Motor neuron (in vitro differentiated cells): ENCODE measurements at regions not wholly inside any gene's neighbourhood (a gene's known extent, or its start where the extent isn't known, plus 50 kb on each side); places are given as distances from the start of the nearest gene placed in this dataset.

Experiments
- ATAC-seq, 8 experiments: fragments of 200-7000 bp; cut with Tn5 transposase; replicated peaks in 6 of 8; 2 replicates each; pipeline ENCODE4 v1.8.0; 2021; ENCODE audit warnings: mild to moderate bottlenecking in 8 of 8, moderate library complexity in 8 of 8
- H3K27ac ChIP-seq, 2 donors: fragments of 250-450 bp; sonication (Bioruptor Pico); 2 replicates each; pipeline ENCODE4 v1.9.0; 2021; ENCODE audit warnings: antibody characterized with exemption in 2 of 2, mild to moderate bottlenecking in 2 of 2, moderate library complexity in 1 of 2
- H3K4me1 ChIP-seq, 2 donors: fragments of 250-450 bp; sonication (Bioruptor Pico); replicated peaks in 1 of 2; 2 replicates each; pipeline ENCODE4 v1.6.1; 2021; ENCODE audit warnings: antibody characterized with exemption in 2 of 2, mild to moderate bottlenecking in 2 of 2, moderate library complexity in 1 of 2
- H3K4me3 ChIP-seq, 5 donors: fragments of 250-450 bp; sonication (Bioruptor Pico); 2 replicates each; pipeline ENCODE4 v1.9.0; 2021; ENCODE audit warnings: antibody characterized with exemption in 5 of 5, mild to moderate bottlenecking in 5 of 5, moderate library complexity in 4 of 5
- WGBS, 10 experiments: fragments of 450-650 bp; shearing (Covaris generic); methylation state at CpG; one replicate each; pipeline ENCODE4 v1.0.0; 2022; 5-methylcytosine and 5-hydroxymethylcytosine counted together
- in situ Hi-C, 9 experiments: fragments of 400-800 bp; cut with MboI; loops; one replicate each; pipeline ENCODE4 v1.15.0; 2021; ENCODE audit warnings: low sequenced_read_pairs in 9 of 9, low pct_unique_long_range_greater_than_20kb in 2 of 9; ENCODE audit not compliant: unreplicated experiment in 9 of 9

DNA sequence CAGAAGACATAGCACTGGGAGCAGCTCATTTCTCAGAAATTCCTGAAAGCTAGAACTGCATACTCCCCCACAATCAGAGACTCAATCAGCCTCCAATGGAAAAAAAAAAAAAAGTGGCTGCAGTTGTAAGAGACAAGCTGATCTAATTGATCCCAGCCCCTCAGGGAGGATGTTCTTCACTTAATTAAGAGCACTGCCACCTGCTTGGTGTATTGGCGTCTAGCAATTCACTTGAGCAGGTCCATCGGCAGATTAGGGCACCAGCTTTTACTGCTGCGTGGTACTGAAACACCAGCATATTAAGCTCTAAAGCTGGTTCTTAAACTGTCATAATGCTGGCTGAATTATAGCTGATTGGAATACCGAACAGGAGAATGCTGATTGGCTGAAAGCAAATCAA lies 1890.1 kb upstream of the WWC1 start:
- 0 to 86% (median 38%) methylated on average over 1 to 4 of the region's 4 CpGs; no CpG with 5 or more reads in 2 of the 10 experiments for WGBS, 10 experiments

DNA sequence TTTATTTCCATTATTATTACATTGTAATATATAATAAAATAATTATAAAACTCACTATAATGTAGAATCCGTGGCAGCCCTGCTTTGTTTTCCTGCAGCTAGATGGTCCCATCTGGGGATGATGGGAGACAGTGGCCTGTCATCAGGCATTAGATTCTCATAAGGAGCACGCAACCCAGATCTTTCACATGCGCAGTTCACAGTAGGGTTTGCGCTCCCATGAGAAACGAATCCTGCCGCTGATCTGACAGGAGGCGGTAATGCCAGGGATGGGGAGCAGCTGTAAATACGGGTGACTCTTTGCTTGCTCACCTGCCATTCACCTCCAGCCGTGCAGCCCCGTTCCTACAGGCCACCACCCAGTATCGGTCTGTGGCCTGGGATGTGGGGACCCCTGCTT lies 1879.3 kb upstream of the WWC1 start:
- in situ Hi-C loops = no loop called here
- Histone ChIP-seq H3K27ac (no peak overlapping the region), H3K4me1 (no peaks in the 10 kb centered on the region), H3K4me3 (no peak overlapping the region)
- 10 to 98% (median 80%) methylated on average over 2 to 10 of the region's 11 CpGs; no CpG with 5 or more reads in 3 of the 10 experiments for WGBS, 10 experiments
- no peak for ATAC-seq

More for the DNA sequence above, 1890.1 kb upstream of the WWC1 start:
- peaks cover 2 to 22% of the 10 kb centered on the region in 2 donors for H3K4me1 ChIP-seq
- no peak overlapping the region for H3K4me3 ChIP-seq
- ATAC-seq = peak in 5 of 8 experiments; percentile 25 to 75 (median 52)
- H3K27ac ChIP-seq = no peak overlapping the region
- in situ Hi-C loops = no loop called here

DNA sequence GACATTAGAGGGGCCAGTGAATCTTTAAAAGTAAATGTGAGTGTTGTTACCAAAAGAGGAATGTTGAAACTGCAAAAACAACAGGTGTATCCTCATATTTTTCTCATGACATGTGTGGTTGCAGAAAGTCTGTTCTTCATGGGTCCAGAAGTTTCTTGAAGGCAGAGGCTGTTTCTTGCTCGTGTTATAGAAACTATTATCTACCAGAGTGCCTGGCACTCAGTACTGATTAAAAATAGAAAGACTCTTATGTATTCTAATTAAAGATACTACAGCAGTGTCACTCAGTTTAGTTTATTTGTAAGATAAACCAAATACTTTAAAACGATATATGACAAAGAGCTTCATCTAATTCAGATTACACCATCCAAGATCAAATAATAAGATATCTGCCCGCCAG lies 1864.2 kb upstream of the WWC1 start:
- no peak overlapping the region for H3K27ac ChIP-seq
- 8 to 100% (median 87%) methylated on average over 2 to 3 of the region's 3 CpGs for WGBS, 10 experiments
- H3K4me1 ChIP-seq = peaks cover 28 to 44% of the 10 kb centered on the region in 2 donors
- no peak overlapping the region for H3K4me3 ChIP-seq
- no peak for ATAC-seq
- in situ Hi-C loops = no loop called here

DNA sequence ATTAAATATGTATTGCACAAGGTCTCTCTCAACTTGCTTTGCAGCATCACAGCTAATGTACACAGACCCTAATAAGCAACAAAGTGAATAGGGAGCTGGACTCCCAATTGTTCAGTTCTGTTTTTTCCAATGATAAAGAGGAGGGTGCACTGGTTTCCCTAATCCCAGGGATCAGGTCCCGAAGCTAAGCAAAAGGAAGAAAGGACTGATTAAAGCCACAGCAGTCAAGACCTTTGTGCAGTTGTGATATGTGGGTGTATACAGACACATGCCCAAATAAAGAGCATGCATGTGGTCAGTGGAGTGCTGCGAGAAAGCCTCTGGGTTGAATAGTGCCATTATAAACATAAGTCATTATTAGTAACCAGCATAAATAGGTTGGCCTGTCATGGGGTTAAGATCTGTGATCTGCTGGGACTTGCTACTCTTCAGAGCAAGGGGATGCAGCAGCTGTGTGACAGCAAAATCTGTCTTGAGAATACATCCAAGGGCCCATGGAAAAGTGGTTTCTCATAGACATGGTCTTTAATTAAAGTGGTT lies 1863.1 kb upstream of the WWC1 start:
- Histone ChIP-seq H3K27ac (no peak overlapping the region), H3K4me3 (no peak overlapping the region), H3K4me1 (peaks cover 31 to 51% of the 10 kb centered on the region in 2 donors)
- peak in 5 of 8 experiments; percentile 47 to 85 (median 80) for ATAC-seq
- 0 to 27% (median 20%) methylated on average over 1 to 2 of the region's 2 CpGs; no CpG with 5 or more reads in 5 of the 10 experiments for WGBS, 10 experiments
- in situ Hi-C loops = no loop called here

DNA sequence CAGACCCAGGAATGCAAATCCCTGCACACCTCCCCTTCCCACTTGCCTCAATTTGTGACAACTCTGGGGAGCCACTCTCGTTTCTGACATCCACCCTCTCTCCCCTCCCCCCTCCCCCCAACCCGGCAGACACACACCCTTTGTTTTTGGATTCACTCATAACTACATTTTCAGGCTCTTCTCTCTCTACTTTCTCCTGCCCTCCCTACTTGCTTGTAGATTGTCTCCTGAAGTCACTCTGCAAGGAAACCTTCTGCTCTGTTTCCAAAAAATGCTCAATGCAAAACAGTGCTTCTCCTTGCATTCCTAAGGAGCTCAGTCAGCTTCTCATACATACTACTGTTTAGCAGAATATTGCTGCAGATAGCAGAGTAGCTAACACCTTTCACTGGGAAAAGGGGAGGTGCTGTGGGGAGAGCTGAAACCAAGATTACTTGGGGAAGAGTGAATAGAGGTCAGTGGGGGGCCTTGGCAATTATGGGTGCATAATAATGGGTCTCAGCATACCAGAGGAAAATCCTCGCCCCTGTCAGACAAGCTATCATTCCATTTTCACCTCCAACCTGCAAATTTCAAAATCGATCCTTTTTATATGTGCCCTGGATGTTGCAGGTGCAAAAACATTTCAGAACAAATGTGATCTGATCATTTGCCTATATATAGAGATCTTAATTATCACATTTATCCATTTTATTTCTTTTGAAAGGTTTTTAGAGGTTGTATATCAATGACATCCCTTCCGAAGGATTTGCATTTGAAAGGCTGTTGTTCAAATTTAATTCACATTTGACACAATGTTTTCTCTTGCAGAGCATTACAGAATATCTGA lies 1860.7 kb upstream of the WWC1 start:
- Histone ChIP-seq H3K4me3 (no peak overlapping the region), H3K27ac (peak overlapping the region in 1 of 2 donors; percentile 88), H3K4me1 (peaks cover 31 to 61% of the 10 kb centered on the region in 2 donors)
- 0 to 20% (median 7%) methylated on average over 1 to 3 of the region's 5 CpGs; no CpG with 5 or more reads in 1 of the 10 experiments for WGBS, 10 experiments
- in situ Hi-C loops = no loop called here
- ATAC-seq = peak in 4 of 8 experiments; percentile 21 to 67 (median 43)

DNA sequence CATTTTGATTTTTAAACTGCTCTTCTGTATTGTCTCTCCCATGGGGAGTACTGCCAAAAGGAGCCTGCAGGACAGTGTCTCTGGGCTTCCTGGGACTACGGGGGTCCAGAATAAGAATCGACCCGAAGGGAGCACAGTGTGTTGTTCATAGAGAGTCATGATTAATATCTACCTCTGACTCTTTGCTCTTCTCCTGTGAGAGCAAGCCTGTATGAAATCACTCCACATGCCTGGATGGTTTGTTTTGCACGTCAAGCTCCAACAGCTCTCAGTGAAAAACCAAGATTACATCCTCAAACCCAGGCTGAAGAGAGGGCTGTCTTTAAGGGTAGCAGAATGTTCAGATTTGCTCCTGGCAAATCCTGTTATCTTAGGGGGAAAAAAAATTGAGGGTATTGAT lies 1860.0 kb upstream of the WWC1 start:
- Histone ChIP-seq H3K4me1 (peaks cover 31 to 61% of the 10 kb centered on the region in 2 donors), H3K4me3 (no peak overlapping the region), H3K27ac (peak overlapping the region; percentile 43 to 88)
- WGBS, 10 experiments = 0 to 6% (median 0%) methylated on average over 2 to 4 of the region's 4 CpGs; no CpG with 5 or more reads in 4 of the 10 experiments
- in situ Hi-C loops = no loop called here
- ATAC-seq = peak in 5 of 8 experiments; percentile 62 to 74 (median 73)

DNA sequence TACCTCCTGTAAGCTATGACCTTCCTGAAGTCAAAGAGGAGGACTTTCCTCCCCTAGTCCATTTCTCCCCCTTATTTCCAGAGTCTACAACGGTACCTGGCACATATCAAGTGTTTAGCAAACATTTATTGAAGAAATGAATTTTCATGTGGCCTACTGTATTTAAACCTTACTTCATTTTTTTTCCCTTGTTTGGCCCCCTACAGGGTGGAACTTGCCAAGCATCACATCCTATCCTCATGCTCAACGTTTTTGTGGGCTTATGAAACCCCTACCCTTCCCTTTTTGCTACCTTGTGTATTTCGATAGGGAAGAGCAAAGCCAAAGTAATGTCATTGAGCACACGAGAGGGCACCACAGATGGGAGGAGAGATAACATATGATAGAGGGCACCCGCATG lies 1857.8 kb upstream of the WWC1 start:
- H3K27ac ChIP-seq = no peak overlapping the region
- in situ Hi-C loops = no loop called here

DNA sequence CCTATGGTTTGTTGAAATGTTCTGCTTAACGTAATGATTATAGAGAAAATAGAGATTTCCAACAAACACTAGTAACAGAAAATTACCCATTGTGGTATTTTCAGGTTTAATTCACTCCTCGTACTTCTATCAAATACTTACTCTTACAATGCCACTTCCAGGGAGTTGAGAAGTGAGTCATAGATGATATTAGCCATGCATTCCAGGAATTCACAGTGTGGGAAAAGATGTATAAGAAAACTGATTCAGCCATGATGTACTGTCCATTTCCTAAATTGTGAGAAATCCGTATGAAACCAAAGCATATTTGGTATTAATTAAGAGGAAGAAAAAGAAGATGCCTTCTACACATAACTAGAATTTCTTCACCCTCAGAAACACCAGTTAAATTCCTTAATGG lies 1854.6 kb upstream of the WWC1 start:
- in situ Hi-C loops = no loop called here
- no peak overlapping the region for H3K4me3 ChIP-seq
- peaks cover 6 to 20% of the 10 kb centered on the region in 2 donors for H3K4me1 ChIP-seq
- ATAC-seq = peak in 1 of 8 experiments; percentile 33
- WGBS, 10 experiments = 10 to 95% (median 80%) methylated on average over 2 to 3 of the region's 3 CpGs
- H3K27ac ChIP-seq = no peak overlapping the region

More for the DNA sequence above, 1857.8 kb upstream of the WWC1 start:
- no peak overlapping the region for H3K4me3 ChIP-seq
- H3K4me1 ChIP-seq = peaks cover 24 to 50% of the 10 kb centered on the region in 2 donors
- no peak for ATAC-seq
- 0 to 92% (median 57%) methylated on average over 1 to 5 of the region's 5 CpGs; no CpG with 5 or more reads in 1 of the 10 experiments for WGBS, 10 experiments

DNA sequence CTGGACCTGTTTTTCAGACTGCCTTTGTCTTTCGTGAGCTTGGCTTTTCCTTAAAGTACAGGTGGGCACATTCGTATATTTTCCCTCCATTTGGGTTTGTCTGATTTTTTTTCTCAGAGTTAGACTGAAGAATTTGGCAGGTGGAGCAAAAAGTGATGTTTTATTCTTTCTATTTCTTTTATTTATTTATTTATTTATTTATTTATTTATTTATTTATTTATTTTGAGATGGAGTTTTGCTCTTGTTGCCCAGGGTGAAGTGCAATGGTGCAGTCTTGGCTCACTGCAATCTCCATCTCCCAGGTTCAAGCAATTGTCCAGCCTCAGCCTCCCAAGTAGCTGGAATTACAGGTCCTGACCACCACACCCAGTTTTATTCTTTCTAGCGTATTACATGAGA lies 1805.1 kb upstream of the WWC1 start:
- no peak for ATAC-seq
- Histone ChIP-seq H3K4me1 (peaks cover 9 to 19% of the 10 kb centered on the region in 2 donors), H3K27ac (no peak overlapping the region), H3K4me3 (no peak overlapping the region)
- in situ Hi-C loops = no loop called here
- 0 to 100% (median 94%) methylated on average over 2 to 3 of the region's 3 CpGs; no CpG with 5 or more reads in 1 of the 10 experiments for WGBS, 10 experiments

DNA sequence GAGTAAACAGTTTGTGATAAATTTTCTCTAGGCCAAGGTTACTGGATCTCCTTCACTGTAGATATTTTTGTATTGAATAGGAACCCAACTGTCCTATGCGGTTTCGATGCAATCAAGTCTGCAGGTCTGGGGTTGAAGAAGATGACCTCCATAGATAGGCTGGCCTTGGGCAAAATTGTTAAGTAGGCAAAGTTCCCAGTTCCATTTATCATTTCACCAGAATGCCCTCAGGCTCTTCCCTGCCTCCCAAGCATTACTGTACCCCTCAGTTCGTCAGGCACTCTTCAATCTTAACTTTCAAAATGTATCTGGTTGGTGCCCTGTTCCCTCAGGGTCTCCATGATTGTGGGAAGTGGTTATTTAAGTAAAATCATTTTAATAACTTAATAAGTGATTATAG lies 1802.9 kb upstream of the WWC1 start:
- no peak overlapping the region for H3K27ac ChIP-seq
- ATAC-seq = no peak
- peaks cover 9 to 19% of the 10 kb centered on the region in 2 donors for H3K4me1 ChIP-seq
- in situ Hi-C loops = no loop called here
- WGBS, 10 experiments = 27 to 100% (median 85%) methylated on average over 2 to 3 of the region's 3 CpGs; no CpG with 5 or more reads in 3 of the 10 experiments
- no peak overlapping the region for H3K4me3 ChIP-seq

DNA sequence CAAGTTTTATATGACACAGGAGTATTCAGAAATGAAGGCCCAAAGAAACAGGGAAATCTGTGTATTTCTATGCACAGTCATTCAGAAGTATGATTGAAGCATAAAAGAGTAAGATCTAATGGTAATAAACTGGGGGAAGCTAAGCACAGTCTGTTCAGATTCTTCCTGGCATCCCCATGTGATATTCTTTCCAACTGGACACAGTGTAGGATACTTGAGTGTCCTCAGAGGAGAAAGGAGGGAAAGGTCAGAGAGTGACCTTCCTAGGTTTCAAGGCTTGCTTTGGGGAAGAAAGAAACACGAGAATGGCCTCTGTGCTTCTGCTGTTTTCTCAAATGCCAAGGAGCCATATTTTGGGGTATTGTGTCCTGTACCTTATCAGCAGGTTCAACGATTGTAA lies 1798.4 kb upstream of the WWC1 start:
- in situ Hi-C loops = no loop called here
- 0 to 100% (median 83%) methylated on average over 1 to 2 of the region's 2 CpGs; no CpG with 5 or more reads in 1 of the 10 experiments for WGBS, 10 experiments
- Histone ChIP-seq H3K4me1 (peaks cover 9 to 11% of the 10 kb centered on the region in 2 donors), H3K4me3 (no peak overlapping the region), H3K27ac (no peak overlapping the region)
- ATAC-seq = no peak

DNA sequence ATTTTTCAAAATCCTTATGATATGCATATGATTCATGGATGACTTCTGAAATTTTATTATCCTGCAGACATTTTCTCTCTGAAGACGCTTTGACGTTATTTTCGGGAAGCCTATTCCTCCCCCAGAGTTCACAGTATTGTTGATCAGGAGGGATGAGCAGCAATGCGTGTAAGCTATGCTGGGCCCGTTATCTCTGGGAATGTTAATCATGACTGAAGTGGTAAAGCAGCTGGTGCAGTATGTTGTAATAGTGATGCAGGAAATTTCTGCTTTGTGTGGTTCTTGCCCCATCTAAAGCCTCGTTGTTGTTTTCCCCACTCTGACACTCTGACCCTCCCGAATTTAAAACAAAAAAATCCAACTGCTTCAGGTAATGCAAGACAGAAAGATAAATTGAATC lies 1797.8 kb upstream of the WWC1 start:
- WGBS, 10 experiments = 9 to 100% (median 85%) methylated on average over 1 to 7 of the region's 7 CpGs
- Histone ChIP-seq H3K27ac (no peak overlapping the region), H3K4me1 (peaks cover 4 to 6% of the 10 kb centered on the region in 2 donors), H3K4me3 (no peak overlapping the region)
- in situ Hi-C loops = no loop called here
- ATAC-seq = no peak

DNA sequence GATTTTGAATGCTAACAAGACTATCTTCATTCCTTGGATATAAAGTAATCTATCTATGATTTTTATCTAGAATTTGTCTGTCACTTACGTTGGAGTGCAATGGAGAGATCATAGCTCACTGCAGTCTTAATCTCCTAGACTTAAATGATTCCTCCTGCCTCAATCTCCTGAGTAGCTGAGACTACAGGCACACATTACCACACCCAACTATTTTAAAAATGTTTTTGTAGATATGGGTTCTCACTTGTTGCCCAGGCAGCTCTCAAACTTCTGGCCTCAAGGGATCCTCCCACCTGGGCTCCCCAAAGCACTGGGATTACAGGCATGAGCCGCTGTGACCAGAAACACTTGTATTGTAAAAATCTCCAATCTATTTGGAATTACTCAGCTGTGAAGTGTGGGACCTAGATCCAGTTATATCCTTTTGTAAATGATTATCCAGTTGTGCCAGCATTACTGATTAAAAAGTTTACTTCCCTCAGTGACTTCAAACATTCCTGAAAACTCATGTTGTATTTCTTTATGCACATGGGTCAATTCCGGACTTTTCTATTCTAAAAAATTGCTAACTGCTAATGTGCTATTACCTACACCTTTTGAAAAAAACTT lies 1793.8 kb upstream of the WWC1 start:
- no peak for ATAC-seq
- Histone ChIP-seq H3K4me1 (no peaks in the 10 kb centered on the region), H3K4me3 (no peak overlapping the region), H3K27ac (no peak overlapping the region)
- WGBS, 10 experiments = 0 to 100% (median 29%) methylated on average over 1 to 3 of the region's 3 CpGs; no CpG with 5 or more reads in 1 of the 10 experiments
- in situ Hi-C loops = no loop called here
